GM23338 (cell line): ENCODE measurements at regions not wholly inside any gene's neighbourhood (a gene's known extent, or its start where the extent isn't known, plus 50 kb on each side); places are given as distances from the start of the nearest gene placed in this dataset.
A peak's percentile ranks its signal among the peaks of the same experiment; 100 is the strongest.

Experiments used
- ATAC-seq: fragments of 200-7000 bp; cut with Tn5 transposase; 3 replicates; pipeline ENCODE4 v1.9.1; 2020
- DNase-seq: peaks from one replicate; pipeline ENCODE4 v3.0.0-alpha.2; 2015; ENCODE audit warnings: low spot score
- H2AFZ ChIP-seq: fragments of 200-600 bp; sonication (generic); 2 replicates; pipeline ENCODE4 v1.8.0; 2016; ENCODE audit warnings: antibody characterized with exemption, mild to moderate bottlenecking, moderate library complexity
- H3F3A ChIP-seq: fragments of 200-600 bp; sonication (generic); replicated peaks from 2 replicates; pipeline ENCODE4 v1.8.0; 2017; ENCODE audit warnings: antibody characterized with exemption, mixed run types, low read depth
- H3K27ac ChIP-seq: fragments of 200-600 bp; sonication (generic); 2 replicates; pipeline ENCODE4 v1.6.1; 2016; ENCODE audit warnings: low read depth
- H3K27me3 ChIP-seq: fragments of 200-600 bp; sonication (generic); 2 replicates; pipeline ENCODE4 v1.8.0; 2016; ENCODE audit warnings: mild to moderate bottlenecking, mixed run types, moderate library complexity; ENCODE audit not compliant: insufficient read depth
- H3K36me3 ChIP-seq: fragments of 200-600 bp; sonication (generic); 2 replicates; pipeline ENCODE4 v1.8.0; 2016; ENCODE audit warnings: mild to moderate bottlenecking; ENCODE audit not compliant: insufficient read depth
- H3K4me1 ChIP-seq: fragments of 200-600 bp; sonication (generic); 2 replicates; pipeline ENCODE4 v1.8.0; 2016; ENCODE audit warnings: mild to moderate bottlenecking, moderate library complexity; ENCODE audit not compliant: insufficient read depth
- H3K4me2 ChIP-seq: fragments of 200-600 bp; sonication (generic); 2 replicates; pipeline ENCODE4 v1.7.1; 2017; ENCODE audit warnings: mixed run types
- H3K4me3 ChIP-seq: fragments of 200-600 bp; sonication (generic); 2 replicates; pipeline ENCODE4 v1.6.1; 2016; ENCODE audit warnings: mixed run types
- H3K79me2 ChIP-seq: fragments of 200-600 bp; sonication (generic); replicated peaks from 2 replicates; pipeline ENCODE4 v1.8.0; 2017; ENCODE audit warnings: mild to moderate bottlenecking; ENCODE audit not compliant: insufficient read depth
- H3K9me2 ChIP-seq: fragments of 200-600 bp; sonication (generic); 2 replicates; pipeline ENCODE4 v1.8.0; 2017; ENCODE audit not compliant: insufficient read depth
- H4K20me1 ChIP-seq: fragments of 200-600 bp; sonication (generic); replicated peaks from 2 replicates; pipeline ENCODE4 v1.8.0; 2017; ENCODE audit warnings: mild to moderate bottlenecking; ENCODE audit not compliant: insufficient read depth
- H3K27ac Mint-ChIP-seq: 2 replicates; pipeline ENCODE4 v1.8.0; 2020; ENCODE audit warnings: inconsistent platforms, mild to moderate bottlenecking, moderate library complexity, mixed read lengths
- H3K27me3 Mint-ChIP-seq: 3 replicates; pipeline ENCODE4 v1.8.0; 2022; ENCODE audit warnings: low read depth, mild to moderate bottlenecking, moderate library complexity, mixed read lengths, inconsistent platforms; ENCODE audit not compliant: insufficient read depth, poor library complexity
- H3K36me3 Mint-ChIP-seq: 3 replicates; pipeline ENCODE4 v1.8.0; 2021; ENCODE audit warnings: low read depth, mild to moderate bottlenecking, inconsistent platforms, moderate library complexity, mixed read lengths
- H3K4me1 Mint-ChIP-seq: 3 replicates; pipeline ENCODE4 v1.8.0; 2020; ENCODE audit warnings: mild to moderate bottlenecking, inconsistent platforms, mixed read lengths
- H3K4me3 Mint-ChIP-seq: 3 replicates; pipeline ENCODE4 v1.8.0; 2021; ENCODE audit warnings: moderate library complexity, mild to moderate bottlenecking, inconsistent platforms, mixed read lengths
- H3K9me3 Mint-ChIP-seq: 3 replicates; pipeline ENCODE4 v1.8.0; 2020; ENCODE audit warnings: moderate library complexity, mild to moderate bottlenecking, inconsistent platforms, mixed read lengths
- CREB1 ChIP-seq: fragments of 250-450 bp; sonication (Bioruptor Pico); IDR thresholded peaks from 2 replicates; pipeline ENCODE4 v1.5.0; 2020; ENCODE audit warnings: low read depth, mild to moderate bottlenecking, moderate library complexity
- EZH2 ChIP-seq: fragments of 200-600 bp; sonication (generic); IDR thresholded peaks from one replicate; pipeline ENCODE4 v1.8.0; 2017; ENCODE audit warnings: antibody characterized with exemption, mild to moderate bottlenecking, low read depth; ENCODE audit not compliant: unreplicated experiment
- EZH2phosphoT487 ChIP-seq: fragments of 200-600 bp; sonication (generic); IDR thresholded peaks from one replicate; pipeline ENCODE4 v1.8.1; 2018; ENCODE audit warnings: antibody characterized with exemption; ENCODE audit not compliant: unreplicated experiment
- JUNB ChIP-seq: IDR thresholded peaks from one replicate; pipeline ENCODE4 v1.6.1; 2016; ENCODE audit warnings: antibody characterized with exemption; ENCODE audit not compliant: unreplicated experiment
- NANOG ChIP-seq: IDR thresholded peaks from 2 replicates; pipeline ENCODE4 v1.6.1; 2016; ENCODE audit warnings: antibody characterized with exemption, borderline replicate concordance
- POLR2AphosphoS5 ChIP-seq: IDR thresholded peaks from 2 replicates; pipeline ENCODE4 v1.6.1; 2016; ENCODE audit warnings: antibody characterized with exemption, low read depth
- STAT1 ChIP-seq: IDR thresholded peaks from one replicate; pipeline ENCODE4 v1.6.1; 2016; ENCODE audit warnings: antibody characterized with exemption; ENCODE audit not compliant: unreplicated experiment
- ZNF114 ChIP-seq: fragments of 250-450 bp; sonication (Bioruptor Pico); IDR thresholded peaks from 2 replicates; pipeline ENCODE4 v1.5.0; 2020; ENCODE audit warnings: mild to moderate bottlenecking, moderate library complexity
- ZNF331 ChIP-seq: fragments of 250-450 bp; sonication (Bioruptor Pico); IDR thresholded peaks from 2 replicates; pipeline ENCODE4 v1.5.0; 2020; ENCODE audit warnings: low read depth, mild to moderate bottlenecking, moderate library complexity
- TF ChIP-seq, protein P1 (sequence below): IDR thresholded peaks from 2 replicates; pipeline ENCODE4 v1.6.1; 2016; ENCODE audit warnings: antibody characterized with exemption
- TF ChIP-seq, protein P2 (sequence below): fragments of 250-450 bp; sonication (Bioruptor Pico); IDR thresholded peaks from 2 replicates; pipeline ENCODE4 v1.5.0; 2020; ENCODE audit warnings: mild to moderate bottlenecking, moderate library complexity
- TF ChIP-seq, protein P3 (sequence below), 2 experiments: fragments of 200-600 bp in 1 of 2; sonication (generic) in 1 of 2; conservative IDR thresholded peaks; 2 replicates each; pipeline versions ENCODE4 v1.5.1 to v1.6.1; 2016 to 2017; ENCODE audit warnings: antibody characterized with exemption in 2 of 2, low read depth in 2 of 2, mild to moderate bottlenecking in 2 of 2, moderate library complexity in 1 of 2
- TF ChIP-seq, protein P4 (sequence below): IDR thresholded peaks from one replicate; pipeline ENCODE4 v1.6.1; 2018; ENCODE audit warnings: antibody characterized with exemption; ENCODE audit not compliant: unreplicated experiment

DNA sequence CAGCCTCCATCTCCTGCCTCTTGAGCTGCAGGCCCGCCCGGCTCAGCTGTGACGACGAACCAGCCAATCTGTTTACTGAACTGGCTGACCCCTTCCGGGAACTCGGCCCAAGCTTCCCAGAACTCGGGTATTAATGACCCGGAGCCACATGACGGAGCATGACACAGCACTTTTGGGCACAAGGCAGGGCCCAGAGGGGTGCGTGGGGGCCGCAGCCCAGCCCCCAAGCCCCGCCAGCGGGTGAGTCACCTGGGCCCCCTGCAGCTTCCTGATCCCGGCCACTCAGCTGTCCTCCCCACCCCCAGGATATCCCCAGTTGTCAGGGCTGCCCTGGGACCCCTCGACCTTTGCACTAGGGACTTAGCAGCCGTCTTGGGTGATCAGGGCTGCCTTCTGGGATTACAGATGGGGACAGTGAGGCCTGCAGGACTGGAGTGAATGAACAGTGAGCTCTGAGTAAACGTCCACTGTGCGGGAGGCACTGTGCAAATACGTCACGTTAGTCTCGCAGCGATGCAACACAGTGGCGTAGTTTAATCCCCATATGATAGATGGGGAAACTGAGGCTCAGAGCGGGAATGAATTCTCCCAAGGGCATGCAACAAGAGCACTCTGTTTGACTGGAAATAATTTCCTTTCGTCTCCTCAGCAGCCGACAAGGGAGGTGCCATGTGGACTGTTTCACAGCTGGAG lies 102.1 kb downstream of the CEBPB start:
- Histone ChIP-seq H4K20me1 (no peaks in the 10 kb centered on the region), H3K9me2 (no peaks in the 10 kb centered on the region), H2AFZ (peak overlapping the region; percentile 84), H3K27ac (no peak overlapping the region), H3K4me2 (no peak overlapping the region), H3F3A (no peaks in the 10 kb centered on the region), H3K36me3 (no peaks in the 10 kb centered on the region), H3K27me3 (no peaks in the 10 kb centered on the region), H3K4me1 (no peaks in the 10 kb centered on the region), H3K79me2 (no peaks in the 10 kb centered on the region), H3K4me3 (no peak overlapping the region)
- ATAC-seq (peak; percentile 34; the same call in 2 of the 3 replicates), DNase-seq (peak; percentile 48)
- Mint-ChIP-seq H3K27me3 (peaks cover 9% of the 10 kb centered on the region), H3K4me3 (no peak overlapping the region), H3K4me1 (0 out of 3 replicates have a peak, but pooled peaks cover 4% of the 10 kb centered on the region), H3K9me3 (no peaks in the 10 kb centered on the region; the same call in 2 of the 3 replicates), H3K27ac (peak overlapping the region; percentile 52), H3K36me3 (no peaks in the 10 kb centered on the region)
- TF ChIP-seq STAT1: no peak
- TF ChIP-seq, protein P1, sequence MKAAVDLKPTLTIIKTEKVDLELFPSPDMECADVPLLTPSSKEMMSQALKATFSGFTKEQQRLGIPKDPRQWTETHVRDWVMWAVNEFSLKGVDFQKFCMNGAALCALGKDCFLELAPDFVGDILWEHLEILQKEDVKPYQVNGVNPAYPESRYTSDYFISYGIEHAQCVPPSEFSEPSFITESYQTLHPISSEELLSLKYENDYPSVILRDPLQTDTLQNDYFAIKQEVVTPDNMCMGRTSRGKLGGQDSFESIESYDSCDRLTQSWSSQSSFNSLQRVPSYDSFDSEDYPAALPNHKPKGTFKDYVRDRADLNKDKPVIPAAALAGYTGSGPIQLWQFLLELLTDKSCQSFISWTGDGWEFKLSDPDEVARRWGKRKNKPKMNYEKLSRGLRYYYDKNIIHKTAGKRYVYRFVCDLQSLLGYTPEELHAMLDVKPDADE: no peak
- TF ChIP-seq ZNF331 (CRISPR knock-in tag): no peak
- TF ChIP-seq, protein P2, sequence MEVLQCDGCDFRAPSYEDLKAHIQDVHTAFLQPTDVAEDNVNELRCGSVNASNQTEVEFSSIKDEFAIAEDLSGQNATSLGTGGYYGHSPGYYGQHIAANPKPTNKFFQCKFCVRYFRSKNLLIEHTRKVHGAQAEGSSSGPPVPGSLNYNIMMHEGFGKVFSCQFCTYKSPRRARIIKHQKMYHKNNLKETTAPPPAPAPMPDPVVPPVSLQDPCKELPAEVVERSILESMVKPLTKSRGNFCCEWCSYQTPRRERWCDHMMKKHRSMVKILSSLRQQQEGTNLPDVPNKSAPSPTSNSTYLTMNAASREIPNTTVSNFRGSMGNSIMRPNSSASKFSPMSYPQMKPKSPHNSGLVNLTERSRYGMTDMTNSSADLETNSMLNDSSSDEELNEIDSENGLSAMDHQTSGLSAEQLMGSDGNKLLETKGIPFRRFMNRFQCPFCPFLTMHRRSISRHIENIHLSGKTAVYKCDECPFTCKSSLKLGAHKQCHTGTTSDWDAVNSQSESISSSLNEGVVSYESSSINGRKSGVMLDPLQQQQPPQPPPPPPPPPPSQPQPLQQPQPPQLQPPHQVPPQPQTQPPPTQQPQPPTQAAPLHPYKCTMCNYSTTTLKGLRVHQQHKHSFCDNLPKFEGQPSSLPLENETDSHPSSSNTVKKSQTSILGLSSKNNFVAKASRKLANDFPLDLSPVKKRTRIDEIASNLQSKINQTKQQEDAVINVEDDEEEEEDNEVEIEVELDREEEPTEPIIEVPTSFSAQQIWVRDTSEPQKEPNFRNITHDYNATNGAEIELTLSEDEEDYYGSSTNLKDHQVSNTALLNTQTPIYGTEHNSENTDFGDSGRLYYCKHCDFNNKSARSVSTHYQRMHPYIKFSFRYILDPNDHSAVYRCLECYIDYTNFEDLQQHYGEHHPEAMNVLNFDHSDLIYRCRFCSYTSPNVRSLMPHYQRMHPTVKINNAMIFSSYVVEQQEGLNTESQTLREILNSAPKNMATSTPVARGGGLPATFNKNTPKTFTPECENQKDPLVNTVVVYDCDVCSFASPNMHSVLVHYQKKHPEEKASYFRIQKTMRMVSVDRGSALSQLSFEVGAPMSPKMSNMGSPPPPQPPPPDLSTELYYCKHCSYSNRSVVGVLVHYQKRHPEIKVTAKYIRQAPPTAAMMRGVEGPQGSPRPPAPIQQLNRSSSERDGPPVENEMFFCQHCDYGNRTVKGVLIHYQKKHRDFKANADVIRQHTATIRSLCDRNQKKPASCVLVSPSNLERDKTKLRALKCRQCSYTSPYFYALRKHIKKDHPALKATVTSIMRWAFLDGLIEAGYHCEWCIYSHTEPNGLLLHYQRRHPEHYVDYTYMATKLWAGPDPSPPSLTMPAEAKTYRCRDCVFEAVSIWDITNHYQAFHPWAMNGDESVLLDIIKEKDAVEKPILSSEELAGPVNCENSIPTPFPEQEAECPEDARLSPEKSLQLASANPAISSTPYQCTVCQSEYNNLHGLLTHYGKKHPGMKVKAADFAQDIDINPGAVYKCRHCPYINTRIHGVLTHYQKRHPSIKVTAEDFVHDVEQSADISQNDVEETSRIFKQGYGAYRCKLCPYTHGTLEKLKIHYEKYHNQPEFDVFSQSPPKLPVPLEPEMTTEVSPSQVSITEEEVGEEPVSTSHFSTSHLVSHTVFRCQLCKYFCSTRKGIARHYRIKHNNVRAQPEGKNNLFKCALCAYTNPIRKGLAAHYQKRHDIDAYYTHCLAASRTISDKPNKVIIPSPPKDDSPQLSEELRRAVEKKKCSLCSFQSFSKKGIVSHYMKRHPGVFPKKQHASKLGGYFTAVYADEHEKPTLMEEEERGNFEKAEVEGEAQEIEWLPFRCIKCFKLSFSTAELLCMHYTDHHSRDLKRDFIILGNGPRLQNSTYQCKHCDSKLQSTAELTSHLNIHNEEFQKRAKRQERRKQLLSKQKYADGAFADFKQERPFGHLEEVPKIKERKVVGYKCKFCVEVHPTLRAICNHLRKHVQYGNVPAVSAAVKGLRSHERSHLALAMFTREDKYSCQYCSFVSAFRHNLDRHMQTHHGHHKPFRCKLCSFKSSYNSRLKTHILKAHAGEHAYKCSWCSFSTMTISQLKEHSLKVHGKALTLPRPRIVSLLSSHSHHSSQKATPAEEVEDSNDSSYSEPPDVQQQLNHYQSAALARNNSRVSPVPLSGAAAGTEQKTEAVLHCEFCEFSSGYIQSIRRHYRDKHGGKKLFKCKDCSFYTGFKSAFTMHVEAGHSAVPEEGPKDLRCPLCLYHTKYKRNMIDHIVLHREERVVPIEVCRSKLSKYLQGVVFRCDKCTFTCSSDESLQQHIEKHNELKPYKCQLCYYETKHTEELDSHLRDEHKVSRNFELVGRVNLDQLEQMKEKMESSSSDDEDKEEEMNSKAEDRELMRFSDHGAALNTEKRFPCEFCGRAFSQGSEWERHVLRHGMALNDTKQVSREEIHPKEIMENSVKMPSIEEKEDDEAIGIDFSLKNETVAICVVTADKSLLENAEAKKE (CRISPR knock-in tag): no peak
- no peak for TF ChIP-seq EZH2
- no peak for TF ChIP-seq POLR2AphosphoS5
- no peak for TF ChIP-seq EZH2phosphoT487
- TF ChIP-seq, protein P3, sequence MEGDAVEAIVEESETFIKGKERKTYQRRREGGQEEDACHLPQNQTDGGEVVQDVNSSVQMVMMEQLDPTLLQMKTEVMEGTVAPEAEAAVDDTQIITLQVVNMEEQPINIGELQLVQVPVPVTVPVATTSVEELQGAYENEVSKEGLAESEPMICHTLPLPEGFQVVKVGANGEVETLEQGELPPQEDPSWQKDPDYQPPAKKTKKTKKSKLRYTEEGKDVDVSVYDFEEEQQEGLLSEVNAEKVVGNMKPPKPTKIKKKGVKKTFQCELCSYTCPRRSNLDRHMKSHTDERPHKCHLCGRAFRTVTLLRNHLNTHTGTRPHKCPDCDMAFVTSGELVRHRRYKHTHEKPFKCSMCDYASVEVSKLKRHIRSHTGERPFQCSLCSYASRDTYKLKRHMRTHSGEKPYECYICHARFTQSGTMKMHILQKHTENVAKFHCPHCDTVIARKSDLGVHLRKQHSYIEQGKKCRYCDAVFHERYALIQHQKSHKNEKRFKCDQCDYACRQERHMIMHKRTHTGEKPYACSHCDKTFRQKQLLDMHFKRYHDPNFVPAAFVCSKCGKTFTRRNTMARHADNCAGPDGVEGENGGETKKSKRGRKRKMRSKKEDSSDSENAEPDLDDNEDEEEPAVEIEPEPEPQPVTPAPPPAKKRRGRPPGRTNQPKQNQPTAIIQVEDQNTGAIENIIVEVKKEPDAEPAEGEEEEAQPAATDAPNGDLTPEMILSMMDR (conservative IDR thresholded peaks at IDR 0.05; ENCODE audit: low read depth in 2 of 2): no peak
- no peak for TF ChIP-seq NANOG
- TF ChIP-seq, protein P4, sequence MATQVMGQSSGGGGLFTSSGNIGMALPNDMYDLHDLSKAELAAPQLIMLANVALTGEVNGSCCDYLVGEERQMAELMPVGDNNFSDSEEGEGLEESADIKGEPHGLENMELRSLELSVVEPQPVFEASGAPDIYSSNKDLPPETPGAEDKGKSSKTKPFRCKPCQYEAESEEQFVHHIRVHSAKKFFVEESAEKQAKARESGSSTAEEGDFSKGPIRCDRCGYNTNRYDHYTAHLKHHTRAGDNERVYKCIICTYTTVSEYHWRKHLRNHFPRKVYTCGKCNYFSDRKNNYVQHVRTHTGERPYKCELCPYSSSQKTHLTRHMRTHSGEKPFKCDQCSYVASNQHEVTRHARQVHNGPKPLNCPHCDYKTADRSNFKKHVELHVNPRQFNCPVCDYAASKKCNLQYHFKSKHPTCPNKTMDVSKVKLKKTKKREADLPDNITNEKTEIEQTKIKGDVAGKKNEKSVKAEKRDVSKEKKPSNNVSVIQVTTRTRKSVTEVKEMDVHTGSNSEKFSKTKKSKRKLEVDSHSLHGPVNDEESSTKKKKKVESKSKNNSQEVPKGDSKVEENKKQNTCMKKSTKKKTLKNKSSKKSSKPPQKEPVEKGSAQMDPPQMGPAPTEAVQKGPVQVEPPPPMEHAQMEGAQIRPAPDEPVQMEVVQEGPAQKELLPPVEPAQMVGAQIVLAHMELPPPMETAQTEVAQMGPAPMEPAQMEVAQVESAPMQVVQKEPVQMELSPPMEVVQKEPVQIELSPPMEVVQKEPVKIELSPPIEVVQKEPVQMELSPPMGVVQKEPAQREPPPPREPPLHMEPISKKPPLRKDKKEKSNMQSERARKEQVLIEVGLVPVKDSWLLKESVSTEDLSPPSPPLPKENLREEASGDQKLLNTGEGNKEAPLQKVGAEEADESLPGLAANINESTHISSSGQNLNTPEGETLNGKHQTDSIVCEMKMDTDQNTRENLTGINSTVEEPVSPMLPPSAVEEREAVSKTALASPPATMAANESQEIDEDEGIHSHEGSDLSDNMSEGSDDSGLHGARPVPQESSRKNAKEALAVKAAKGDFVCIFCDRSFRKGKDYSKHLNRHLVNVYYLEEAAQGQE: no peak
- TF ChIP-seq CREB1 (CRISPR knock-in tag): no peak
- no peak for TF ChIP-seq ZNF114 (CRISPR knock-in tag)
- no peak for TF ChIP-seq JUNB
